T-cell (primary cell): ENCODE measurements at regions not wholly inside any gene's neighbourhood (a gene's known extent, or its start where the extent isn't known, plus 50 kb on each side); places are given as distances from the start of the nearest gene placed in this dataset.

Experiments
- ATAC-seq, 4 experiments: fragments of 200-7000 bp in 3 of 4; fragments of 150-1000 bp in 1 of 4; cut with Tn5 transposase; replicated peaks in 1 of 4; 1 replicate in 3 of 4; 2 replicates in 1 of 4; pipeline ENCODE4 v1.10.0; 2021; ENCODE audit warnings: moderate library complexity in 3 of 4, mild to moderate bottlenecking in 2 of 4, moderate number of reproducible peaks in 1 of 4
- CTCF ChIA-PET, 2 donors: fragments of 300-600 bp; sonication (Branson Sonifier 250); formaldehyde crosslinking; loops; one replicate each; lab custom pipeline; 2022; ENCODE audit warnings: antibody characterized with exemption in 2 of 2; lab: Charles Lee
- POLR2A ChIA-PET, 2 donors: fragments of 300-600 bp; sonication (Branson Sonifier 250); formaldehyde crosslinking; loops; one replicate each; lab custom pipeline; 2022; ENCODE audit warnings: antibody characterized with exemption in 2 of 2; lab: Charles Lee
- DNase-seq, 35 experiments: peaks; one replicate each; pipeline versions ENCODE4 v3.0.0 to v3.0.0-alpha.2; 2013 to 2023
- H3K27ac ChIP-seq: one replicate; pipeline ENCODE4 v1.5.1; 2013; ENCODE audit warnings: low read length
- H3K27me3 ChIP-seq, 2 experiments: replicated peaks in 1 of 2; 1 replicate in 1 of 2; 2 replicates in 1 of 2; pipeline versions ENCODE4 v1.6.1 to v1.7.0; 2013; ENCODE audit warnings: low read length in 1 of 2, mixed read lengths in 1 of 2; ENCODE audit not compliant: control insufficient read depth in 2 of 2, insufficient read depth in 2 of 2; ENCODE audit errors: extremely low read depth in 1 of 2
- H3K36me3 ChIP-seq, 2 donors: 1 replicate in 1 of 2; 2 replicates in 1 of 2; pipeline versions ENCODE4 v1.6.1 to v1.7.0; 2013; ENCODE audit warnings: low read length in 1 of 2; ENCODE audit not compliant: control insufficient read depth in 2 of 2, insufficient read depth in 1 of 2; ENCODE audit errors: extremely low read depth in 1 of 2
- H3K4me1 ChIP-seq, 2 experiments: 1 replicate in 1 of 2; 2 replicates in 1 of 2; pipeline versions ENCODE4 v1.6.1 to v1.7.0; 2013; ENCODE audit warnings: low read length in 2 of 2, mixed read lengths in 1 of 2; ENCODE audit not compliant: insufficient read depth in 2 of 2, control insufficient read depth in 1 of 2; ENCODE audit errors: extremely low read depth in 1 of 2
- H3K4me3 ChIP-seq, 2 donors: 1 replicate in 1 of 2; 2 replicates in 1 of 2; pipeline versions ENCODE4 v1.5.1 to v1.7.0; 2013; ENCODE audit warnings: mild to moderate bottlenecking in 2 of 2, low read length in 1 of 2, moderate library complexity in 1 of 2; ENCODE audit not compliant: control insufficient read depth in 1 of 2; ENCODE audit errors: extremely low read depth in 1 of 2
- H3K9me3 ChIP-seq: 2 replicates; pipeline ENCODE4 v1.7.0; 2013
- H3K27ac Mint-ChIP-seq, 2 donors: one replicate each; pipeline ENCODE4 v1.8.0; 2020 to 2021; ENCODE audit warnings: mild to moderate bottlenecking in 2 of 2, mixed read lengths in 2 of 2
- H3K27me3 Mint-ChIP-seq, 2 donors: one replicate each; pipeline ENCODE4 v1.8.0; 2021 to 2022; ENCODE audit warnings: mixed read lengths in 2 of 2
- H3K36me3 Mint-ChIP-seq: one replicate; pipeline ENCODE4 v1.8.0; 2021; ENCODE audit warnings: mixed read lengths
- H3K4me1 Mint-ChIP-seq, 3 donors: one replicate each; pipeline ENCODE4 v1.8.0; 2020 to 2022; ENCODE audit warnings: mixed read lengths in 3 of 3, mild to moderate bottlenecking in 1 of 3
- H3K4me3 Mint-ChIP-seq, 3 donors: one replicate each; pipeline ENCODE4 v1.8.0; 2020 to 2022; ENCODE audit warnings: mild to moderate bottlenecking in 3 of 3, mixed read lengths in 3 of 3, moderate library complexity in 3 of 3
- H3K9me3 Mint-ChIP-seq, 3 donors: one replicate each; pipeline ENCODE4 v1.8.0; 2020 to 2022; ENCODE audit warnings: mixed read lengths in 3 of 3
- WGBS: methylation state at CpG from one replicate; pipeline ENCODE4 v1.1.5; 2013; ENCODE audit warnings: missing lambda C conversion rate; ENCODE audit not compliant: insufficient coverage; 5-methylcytosine and 5-hydroxymethylcytosine counted together

DNA sequence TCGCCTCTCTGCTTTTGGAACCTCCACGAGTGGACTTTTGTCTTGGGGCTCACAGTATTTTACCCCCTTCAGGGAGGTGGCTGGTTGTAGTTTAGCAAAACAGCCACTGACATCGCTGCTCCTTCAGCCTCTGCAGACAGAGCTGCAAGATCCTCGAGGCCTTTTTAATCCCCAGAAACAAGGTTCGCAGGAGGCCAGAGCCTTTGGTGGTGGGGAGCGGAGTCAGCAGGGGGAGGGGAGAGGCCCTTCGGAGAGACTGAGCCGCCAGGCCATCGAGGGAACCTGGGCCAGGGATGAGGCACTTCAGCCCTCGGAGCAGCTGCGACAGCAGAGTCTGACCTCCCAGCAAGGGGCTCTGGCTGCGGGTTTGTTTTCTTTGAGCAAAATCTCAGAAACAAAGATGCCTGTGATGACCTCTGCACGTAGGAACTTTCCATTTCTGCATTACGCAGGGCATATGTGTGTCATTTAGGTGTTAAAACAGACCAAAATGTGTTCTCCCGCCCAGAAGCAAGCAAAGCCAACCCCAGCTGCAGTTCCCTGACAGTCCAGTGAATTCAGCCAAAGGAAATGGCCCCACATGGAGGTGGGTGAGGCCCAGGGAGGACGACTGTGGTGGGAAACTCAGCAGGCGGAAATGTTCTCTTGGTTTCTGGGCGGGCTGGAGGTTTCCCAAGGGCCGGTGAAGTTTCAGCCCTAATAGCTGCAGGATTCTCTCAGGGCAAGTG lies 171.2 kb upstream of the SULF2 start:
- H3K4me3 Mint-ChIP-seq: no peak overlapping the region
- WGBS: 82% methylated on average over 14 of the region's 19 CpGs
- POLR2A ChIA-PET: no interaction called here

DNA sequence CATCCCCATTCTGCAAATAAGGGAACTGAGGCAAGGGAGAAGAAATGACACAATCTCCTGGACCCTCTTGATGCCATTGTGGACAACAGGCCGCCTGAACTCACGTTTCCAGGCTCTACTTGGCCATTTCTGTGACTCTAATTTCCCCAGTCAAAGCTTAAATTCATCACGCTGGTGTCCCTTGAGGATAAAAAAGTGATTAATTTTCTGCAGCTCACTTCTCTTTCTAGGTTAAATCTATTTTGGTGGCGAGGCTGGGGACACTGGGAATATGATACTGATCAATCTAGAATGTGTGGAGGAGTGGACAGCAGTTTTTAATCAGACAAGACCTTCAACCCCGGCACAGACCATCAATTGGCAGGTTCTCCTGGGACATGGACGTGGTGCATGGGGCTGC lies 168.2 kb upstream of the SULF2 start:
- peaks cover 0 to 9% of the 10 kb centered on the region in 2 experiments for H3K27me3 ChIP-seq
- H3K27ac ChIP-seq: no peak overlapping the region
- ATAC-seq: no peak
- no peaks in the 10 kb centered on the region for H3K9me3 Mint-ChIP-seq
- H3K27me3 Mint-ChIP-seq: peaks cover 17 to 18% of the 10 kb centered on the region in 2 donors
- H3K4me1 ChIP-seq: no peaks in the 10 kb centered on the region
- 54% methylated on average over 2 of the region's 6 CpGs for WGBS
- no peak overlapping the region for H3K4me3 ChIP-seq
- H3K9me3 ChIP-seq: no peaks in the 10 kb centered on the region
- H3K4me1 Mint-ChIP-seq: no peaks in the 10 kb centered on the region
- POLR2A ChIA-PET: no interaction called here
- no peak for DNase-seq
- H3K27ac Mint-ChIP-seq: no peak overlapping the region
- H3K36me3 Mint-ChIP-seq: no peaks in the 10 kb centered on the region
- H3K36me3 ChIP-seq: no peaks in the 10 kb centered on the region
- CTCF ChIA-PET: no interaction called here
- H3K4me3 Mint-ChIP-seq: no peak overlapping the region

More for the DNA sequence above, 171.2 kb upstream of the SULF2 start:
- Mint-ChIP-seq H3K36me3 (no peaks in the 10 kb centered on the region), H3K9me3 (no peaks in the 10 kb centered on the region), H3K27me3 (peaks cover 22 to 25% of the 10 kb centered on the region in 2 donors), H3K27ac (no peak overlapping the region), H3K4me1 (no peaks in the 10 kb centered on the region)
- CTCF ChIA-PET: no interaction called here
- no peak overlapping the region for H3K27ac ChIP-seq
- H3K4me1 ChIP-seq: no peaks in the 10 kb centered on the region
- H3K4me3 ChIP-seq: no peak overlapping the region
- peaks cover 0 to 7% of the 10 kb centered on the region in 2 experiments for H3K27me3 ChIP-seq
- H3K9me3 ChIP-seq: no peaks in the 10 kb centered on the region
- no peaks in the 10 kb centered on the region for H3K36me3 ChIP-seq
- ATAC-seq (no peak), DNase-seq (no peak)

DNA sequence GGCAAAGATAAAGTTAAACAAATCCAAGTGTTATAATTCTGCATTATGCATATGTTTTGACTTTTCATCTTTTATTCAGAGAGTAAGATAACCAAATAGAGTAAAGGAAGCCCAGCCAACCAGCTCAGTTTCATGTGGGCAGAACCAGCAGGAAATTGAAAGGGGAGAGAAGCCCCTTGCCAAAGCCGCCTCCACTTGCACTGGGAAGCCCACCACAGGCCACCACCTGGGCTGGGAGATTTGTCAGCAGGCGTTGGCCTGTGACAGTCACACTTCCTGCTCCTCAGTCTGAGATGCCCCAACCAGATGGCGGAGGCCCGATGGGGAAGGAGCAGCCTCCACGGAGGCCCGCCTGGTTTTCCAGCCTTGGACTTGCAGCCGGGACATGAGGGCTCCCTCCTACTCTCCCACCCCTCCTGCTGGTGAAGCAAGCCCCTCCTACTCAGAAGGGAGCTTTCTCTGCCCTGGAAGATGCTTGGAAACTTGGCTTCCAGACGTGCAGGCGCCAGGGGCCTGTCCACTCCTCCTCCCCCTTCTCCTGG lies 166.8 kb upstream of the SULF2 start:
- Mint-ChIP-seq H3K4me1 (no peaks in the 10 kb centered on the region), H3K4me3 (no peak overlapping the region), H3K27me3 (peaks cover 17 to 18% of the 10 kb centered on the region in 2 donors), H3K36me3 (no peaks in the 10 kb centered on the region), H3K9me3 (no peaks in the 10 kb centered on the region), H3K27ac (no peak overlapping the region)
- H3K4me3 ChIP-seq: no peak overlapping the region
- ATAC-seq: no peak
- no peak for DNase-seq
- no peaks in the 10 kb centered on the region for H3K4me1 ChIP-seq
- H3K27ac ChIP-seq: no peak overlapping the region
- no peaks in the 10 kb centered on the region for H3K9me3 ChIP-seq
- no peaks in the 10 kb centered on the region for H3K36me3 ChIP-seq
- ChIA-PET CTCF (no interaction called here), POLR2A (no interaction called here)
- 57% methylated on average over 8 of the region's 9 CpGs for WGBS
- peaks cover 0 to 9% of the 10 kb centered on the region in 2 experiments for H3K27me3 ChIP-seq

DNA sequence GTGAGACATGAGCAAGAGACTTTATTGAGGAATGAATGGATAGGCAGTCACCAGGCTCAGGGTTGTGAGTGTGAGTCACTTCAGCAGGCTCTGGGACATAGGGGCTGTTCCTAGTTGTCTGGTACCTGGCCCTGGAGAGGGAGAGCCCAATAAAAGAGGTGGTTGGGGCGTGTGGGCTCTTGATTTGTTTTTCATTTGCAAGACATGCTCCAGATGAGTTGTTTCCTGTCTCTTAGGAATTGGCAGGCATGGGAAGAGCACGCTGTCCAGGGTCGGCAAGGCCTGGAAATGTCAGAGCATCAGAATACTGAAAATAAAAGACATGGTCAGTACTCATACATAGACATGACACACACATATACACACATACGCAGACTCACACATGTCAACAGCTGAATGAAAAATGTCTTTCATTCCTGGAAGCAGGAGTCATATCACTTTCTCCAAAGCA lies 166.3 kb upstream of the SULF2 start:
- DNase-seq (no peak), ATAC-seq (no peak)
- POLR2A ChIA-PET: no interaction called here
- WGBS: 87% methylated on average over 3 of the region's 4 CpGs
- no peaks in the 10 kb centered on the region for H3K9me3 ChIP-seq
- H3K27ac ChIP-seq: no peak overlapping the region
- no peak overlapping the region for H3K4me3 ChIP-seq
- Mint-ChIP-seq H3K9me3 (no peaks in the 10 kb centered on the region), H3K27ac (no peak overlapping the region), H3K27me3 (peaks cover 17 to 18% of the 10 kb centered on the region in 2 donors), H3K4me3 (no peak overlapping the region), H3K36me3 (no peaks in the 10 kb centered on the region), H3K4me1 (no peaks in the 10 kb centered on the region)
- no peaks in the 10 kb centered on the region for H3K36me3 ChIP-seq
- peaks cover 0 to 9% of the 10 kb centered on the region in 2 experiments for H3K27me3 ChIP-seq
- CTCF ChIA-PET: no interaction called here
- no peaks in the 10 kb centered on the region for H3K4me1 ChIP-seq

DNA sequence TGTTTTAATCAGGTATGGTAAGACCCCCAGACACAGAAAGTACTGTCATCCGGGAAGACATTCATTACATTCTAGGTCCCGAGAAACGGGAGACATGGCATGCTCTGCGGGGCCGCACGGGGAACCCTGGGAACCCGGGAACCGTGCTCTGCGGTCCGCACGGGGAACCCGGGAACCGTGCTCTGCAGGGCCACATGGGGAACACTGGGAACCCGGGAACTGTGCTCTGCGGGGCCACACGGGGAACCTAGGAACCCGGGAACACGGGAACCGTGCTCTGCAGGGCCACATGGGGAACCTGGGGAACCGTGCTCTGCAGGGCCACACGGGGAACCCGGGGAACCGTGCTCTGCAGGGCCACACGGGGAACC lies 165.6 kb upstream of the SULF2 start:
- H3K36me3 ChIP-seq: no peaks in the 10 kb centered on the region
- WGBS: 91% methylated on average over 21 of the region's 24 CpGs

DNA sequence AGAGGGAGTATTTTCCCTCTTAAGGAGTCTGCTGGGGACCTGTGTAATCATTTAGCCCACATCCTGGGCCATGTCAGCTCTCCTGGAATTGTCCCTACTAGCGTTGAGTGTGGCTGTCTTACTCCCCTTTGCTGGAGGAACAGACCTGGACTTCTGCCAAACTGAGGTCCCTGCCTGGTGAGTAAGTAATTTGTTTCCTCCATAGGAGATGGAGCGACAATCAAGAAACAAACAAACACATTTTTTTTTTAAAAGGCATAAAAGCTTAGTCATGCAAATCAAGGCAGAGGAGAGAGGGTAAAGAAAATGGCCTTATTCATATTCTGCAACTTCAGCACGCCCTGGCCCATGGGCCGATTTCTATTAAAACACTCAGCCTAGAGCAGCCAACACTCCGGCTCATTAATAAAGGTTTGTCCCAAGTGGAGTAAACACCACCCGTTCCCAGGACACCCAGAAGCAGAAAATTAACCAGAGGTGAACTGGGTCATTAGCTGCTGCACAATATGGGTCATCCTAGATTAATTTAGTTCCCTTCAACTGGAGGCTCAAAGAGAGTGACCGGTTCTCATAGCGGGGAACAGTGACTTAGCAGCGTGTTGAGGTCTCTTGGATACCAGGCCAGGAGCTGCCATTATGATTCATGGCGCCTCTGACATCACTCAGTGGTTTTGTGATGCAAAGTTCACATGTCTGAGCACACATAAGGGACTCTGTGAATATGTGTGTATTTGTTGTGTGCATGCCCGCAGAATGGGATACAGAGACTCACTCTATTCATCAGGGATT lies 165.0 kb upstream of the SULF2 start:
- Histone ChIP-seq H3K9me3 (no peaks in the 10 kb centered on the region), H3K36me3 (no peaks in the 10 kb centered on the region), H3K4me3 (no peak overlapping the region), H3K4me1 (no peaks in the 10 kb centered on the region), H3K27ac (no peak overlapping the region), H3K27me3 (peaks cover 0 to 11% of the 10 kb centered on the region in 2 experiments)
- ChIA-PET CTCF (no interaction called here), POLR2A (no interaction called here)
- Mint-ChIP-seq H3K4me3 (no peak overlapping the region), H3K27me3 (peaks cover 18 to 23% of the 10 kb centered on the region in 2 donors), H3K27ac (no peak overlapping the region), H3K36me3 (no peaks in the 10 kb centered on the region), H3K9me3 (no peaks in the 10 kb centered on the region), H3K4me1 (no peaks in the 10 kb centered on the region)
- ATAC-seq (no peak), DNase-seq (no peak)
- 86% methylated on average over 4 of the region's 11 CpGs for WGBS

More for the DNA sequence above, 165.6 kb upstream of the SULF2 start:
- Mint-ChIP-seq H3K4me3 (no peak overlapping the region), H3K36me3 (no peaks in the 10 kb centered on the region), H3K9me3 (no peaks in the 10 kb centered on the region), H3K27ac (no peak overlapping the region), H3K4me1 (no peaks in the 10 kb centered on the region), H3K27me3 (peaks cover 18% of the 10 kb centered on the region in 2 donors)
- H3K4me1 ChIP-seq: no peaks in the 10 kb centered on the region
- DNase-seq (no peak), ATAC-seq (no peak)
- H3K27me3 ChIP-seq: peaks cover 0 to 8% of the 10 kb centered on the region in 2 experiments
- no peaks in the 10 kb centered on the region for H3K9me3 ChIP-seq
- CTCF ChIA-PET: no interaction called here
- H3K4me3 ChIP-seq: no peak overlapping the region
- POLR2A ChIA-PET: no interaction called here
- H3K27ac ChIP-seq: no peak overlapping the region
